HUES6 (cell line): ENCODE measurements at regions not wholly inside any gene's neighbourhood (a gene's known extent, or its start where the extent isn't known, plus 50 kb on each side); places are given as distances from the start of the nearest gene placed in this dataset.

ENCODE experiments used
- H3K27ac ChIP-seq: 2 replicates; pipeline ENCODE4 v1.7.0; 2013; ENCODE audit warnings: low read depth, mild to moderate bottlenecking, low read length, inconsistent platforms
- H3K27me3 ChIP-seq: 2 replicates; pipeline ENCODE4 v1.6.1; 2013; ENCODE audit warnings: low read length; ENCODE audit not compliant: control insufficient read depth, insufficient read depth
- H3K36me3 ChIP-seq: 2 replicates; pipeline ENCODE4 v1.6.1; 2013; ENCODE audit warnings: low read length; ENCODE audit not compliant: control insufficient read depth, insufficient read depth
- H3K4me1 ChIP-seq: 2 replicates; pipeline ENCODE4 v1.6.1; 2013; ENCODE audit warnings: low read length; ENCODE audit not compliant: control insufficient read depth, insufficient read depth
- H3K4me3 ChIP-seq: 2 replicates; pipeline ENCODE4 v1.5.1; 2013; ENCODE audit warnings: low read depth, low read length
- H3K9ac ChIP-seq: one replicate; pipeline ENCODE4 v1.6.1; 2013; ENCODE audit warnings: mild to moderate bottlenecking, low read length
- H3K9me3 ChIP-seq: 2 replicates; pipeline ENCODE4 v1.6.1; 2013; ENCODE audit warnings: low read depth, low read length; ENCODE audit not compliant: control insufficient read depth, insufficient read depth

- no peak overlapping the region for H3K9ac ChIP-seq
- no peaks in the 10 kb centered on the region for H3K36me3 ChIP-seq
- H3K9me3 ChIP-seq: no peaks in the 10 kb centered on the region
- H3K27ac ChIP-seq: no peak overlapping the region
- no peaks in the 10 kb centered on the region for H3K4me1 ChIP-seq
- no peak overlapping the region for H3K4me3 ChIP-seq
- H3K27me3 ChIP-seq: no peaks in the 10 kb centered on the region
Measured at GRCh38 chr1:58921342-58921741, 137.5 kb upstream of the JUN start.

- Histone ChIP-seq H3K4me3 (no peak overlapping the region), H3K4me1 (no peaks in the 10 kb centered on the region), H3K9ac (no peak overlapping the region), H3K27me3 (no peaks in the 10 kb centered on the region), H3K9me3 (no peaks in the 10 kb centered on the region), H3K27ac (no peak overlapping the region), H3K36me3 (no peaks in the 10 kb centered on the region)
Measured at GRCh38 chr1:58921751-58922150, 137.9 kb upstream of the JUN start.

- Histone ChIP-seq H3K36me3 (no peaks in the 10 kb centered on the region), H3K27me3 (no peaks in the 10 kb centered on the region), H3K9ac (no peak overlapping the region), H3K9me3 (no peaks in the 10 kb centered on the region), H3K4me1 (no peaks in the 10 kb centered on the region), H3K27ac (no peak overlapping the region), H3K4me3 (no peak overlapping the region)
Measured at GRCh38 chr1:58922302-58923089, 138.6 kb upstream of the JUN start.

GRCh38 chr1:58923090-58923470 is 139.2 kb upstream of the JUN start:
- no peaks in the 10 kb centered on the region for H3K36me3 ChIP-seq
- no peak overlapping the region for H3K27ac ChIP-seq
- no peaks in the 10 kb centered on the region for H3K9me3 ChIP-seq
- no peak overlapping the region for H3K9ac ChIP-seq
- no peaks in the 10 kb centered on the region for H3K4me1 ChIP-seq
- no peak overlapping the region for H3K4me3 ChIP-seq
- no peaks in the 10 kb centered on the region for H3K27me3 ChIP-seq

- Histone ChIP-seq H3K27ac (no peak overlapping the region), H3K9ac (no peak overlapping the region), H3K4me1 (no peaks in the 10 kb centered on the region), H3K27me3 (no peaks in the 10 kb centered on the region), H3K36me3 (no peaks in the 10 kb centered on the region), H3K9me3 (no peaks in the 10 kb centered on the region), H3K4me3 (no peak overlapping the region)
Measured at GRCh38 chr1:58924016-58924565, 140.2 kb upstream of the JUN start.

- no peak overlapping the region for H3K9ac ChIP-seq
- H3K9me3 ChIP-seq: no peaks in the 10 kb centered on the region
- H3K36me3 ChIP-seq: no peaks in the 10 kb centered on the region
- H3K27ac ChIP-seq: no peak overlapping the region
- H3K4me1 ChIP-seq: peaks cover 4% of the 10 kb centered on the region; the same call in 1 of the 2 replicates
- no peak overlapping the region for H3K4me3 ChIP-seq
- no peaks in the 10 kb centered on the region for H3K27me3 ChIP-seq
Measured at GRCh38 chr1:58924821-58925220, 141.0 kb upstream of the JUN start.

- Histone ChIP-seq H3K4me1 (peaks cover 4% of the 10 kb centered on the region; the same call in 1 of the 2 replicates), H3K27me3 (no peaks in the 10 kb centered on the region), H3K4me3 (no peak overlapping the region), H3K36me3 (no peaks in the 10 kb centered on the region), H3K27ac (no peak overlapping the region), H3K9ac (no peak overlapping the region), H3K9me3 (no peaks in the 10 kb centered on the region)
Measured at GRCh38 chr1:58925247-58925646, 141.4 kb upstream of the JUN start.

- Histone ChIP-seq H3K27me3 (no peaks in the 10 kb centered on the region), H3K36me3 (no peaks in the 10 kb centered on the region), H3K9me3 (no peaks in the 10 kb centered on the region), H3K4me3 (no peak overlapping the region), H3K4me1 (peaks cover 4% of the 10 kb centered on the region; the same call in 1 of the 2 replicates), H3K27ac (no peak overlapping the region), H3K9ac (no peak overlapping the region)
Measured at GRCh38 chr1:58926152-58926551, 142.3 kb upstream of the JUN start.

GRCh38 chr1:58927041-58927721 is 143.3 kb upstream of the JUN start:
- Histone ChIP-seq H3K27ac (no peak overlapping the region), H3K4me1 (peaks cover 4% of the 10 kb centered on the region; the same call in 1 of the 2 replicates)

GRCh38 chr1:58927722-58928085 is 143.9 kb upstream of the JUN start:
- no peak overlapping the region for H3K9ac ChIP-seq
- no peak overlapping the region for H3K27ac ChIP-seq
- no peaks in the 10 kb centered on the region for H3K36me3 ChIP-seq
- no peak overlapping the region for H3K4me3 ChIP-seq
- no peaks in the 10 kb centered on the region for H3K9me3 ChIP-seq
- peaks cover 4% of the 10 kb centered on the region; the same call in 1 of the 2 replicates for H3K4me1 ChIP-seq
- no peaks in the 10 kb centered on the region for H3K27me3 ChIP-seq

More at GRCh38 chr1:58927041-58927721, 143.3 kb upstream of the JUN start:
- no peaks in the 10 kb centered on the region for H3K27me3 ChIP-seq
- H3K9ac ChIP-seq: no peak overlapping the region
- no peaks in the 10 kb centered on the region for H3K36me3 ChIP-seq
- H3K9me3 ChIP-seq: no peaks in the 10 kb centered on the region
- H3K4me3 ChIP-seq: no peak overlapping the region

GRCh38 chr1:58928514-58928913 is 144.7 kb upstream of the JUN start:
- Histone ChIP-seq H3K27ac (no peak overlapping the region), H3K4me1 (peaks cover 7% of the 10 kb centered on the region), H3K9ac (no peak overlapping the region), H3K9me3 (no peaks in the 10 kb centered on the region), H3K36me3 (no peaks in the 10 kb centered on the region), H3K27me3 (no peaks in the 10 kb centered on the region), H3K4me3 (no peak overlapping the region)
